ENCODE measurements at regions not wholly inside any gene's neighbourhood (a gene's known extent, or its start where the extent isn't known, plus 50 kb on each side); places are given as distances from the start of the nearest gene placed in this dataset.

DNA sequence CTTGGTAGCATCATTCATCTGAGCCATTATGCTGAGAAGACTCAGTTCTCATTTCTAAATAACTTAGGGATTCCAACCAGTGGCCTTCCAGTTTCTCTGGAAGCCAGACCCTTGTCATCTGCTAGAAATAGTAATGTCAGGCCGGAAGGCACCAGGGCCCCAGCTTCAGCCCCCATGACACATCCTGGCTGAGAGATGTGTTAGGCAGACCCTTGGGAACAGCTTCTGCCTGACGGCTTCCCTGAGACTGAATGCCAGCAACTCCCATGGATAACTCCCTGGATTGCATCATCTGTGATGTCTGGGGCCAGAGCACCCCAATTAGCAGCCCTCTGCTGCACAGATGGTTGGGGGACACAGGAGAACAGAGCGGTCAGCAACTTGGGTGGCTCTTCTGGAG lies 583.5 kb upstream of the TBX3 start:
- Mint-ChIP-seq H3K27ac (ENCODE audit: unreplicated experiment) (no peak overlapping the region), H3K4me1 (ENCODE audit: unreplicated experiment) (no peaks in the 10 kb centered on the region), H3K9me3 (ENCODE audit: unreplicated experiment) (no peaks in the 10 kb centered on the region), H3K27me3 (ENCODE audit: unreplicated experiment) (no peaks in the 10 kb centered on the region), H3K36me3 (ENCODE audit: low read depth, unreplicated experiment) (no peaks in the 10 kb centered on the region), H3K4me3 (ENCODE audit: unreplicated experiment) (no peak overlapping the region)
- no peak for DNase-seq (ENCODE audit: low spot score)
- TF ChIP-seq, protein P1, sequence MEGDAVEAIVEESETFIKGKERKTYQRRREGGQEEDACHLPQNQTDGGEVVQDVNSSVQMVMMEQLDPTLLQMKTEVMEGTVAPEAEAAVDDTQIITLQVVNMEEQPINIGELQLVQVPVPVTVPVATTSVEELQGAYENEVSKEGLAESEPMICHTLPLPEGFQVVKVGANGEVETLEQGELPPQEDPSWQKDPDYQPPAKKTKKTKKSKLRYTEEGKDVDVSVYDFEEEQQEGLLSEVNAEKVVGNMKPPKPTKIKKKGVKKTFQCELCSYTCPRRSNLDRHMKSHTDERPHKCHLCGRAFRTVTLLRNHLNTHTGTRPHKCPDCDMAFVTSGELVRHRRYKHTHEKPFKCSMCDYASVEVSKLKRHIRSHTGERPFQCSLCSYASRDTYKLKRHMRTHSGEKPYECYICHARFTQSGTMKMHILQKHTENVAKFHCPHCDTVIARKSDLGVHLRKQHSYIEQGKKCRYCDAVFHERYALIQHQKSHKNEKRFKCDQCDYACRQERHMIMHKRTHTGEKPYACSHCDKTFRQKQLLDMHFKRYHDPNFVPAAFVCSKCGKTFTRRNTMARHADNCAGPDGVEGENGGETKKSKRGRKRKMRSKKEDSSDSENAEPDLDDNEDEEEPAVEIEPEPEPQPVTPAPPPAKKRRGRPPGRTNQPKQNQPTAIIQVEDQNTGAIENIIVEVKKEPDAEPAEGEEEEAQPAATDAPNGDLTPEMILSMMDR (IDR thresholded peaks at IDR 0.05; ENCODE audit: unreplicated experiment) = no peak

DNA sequence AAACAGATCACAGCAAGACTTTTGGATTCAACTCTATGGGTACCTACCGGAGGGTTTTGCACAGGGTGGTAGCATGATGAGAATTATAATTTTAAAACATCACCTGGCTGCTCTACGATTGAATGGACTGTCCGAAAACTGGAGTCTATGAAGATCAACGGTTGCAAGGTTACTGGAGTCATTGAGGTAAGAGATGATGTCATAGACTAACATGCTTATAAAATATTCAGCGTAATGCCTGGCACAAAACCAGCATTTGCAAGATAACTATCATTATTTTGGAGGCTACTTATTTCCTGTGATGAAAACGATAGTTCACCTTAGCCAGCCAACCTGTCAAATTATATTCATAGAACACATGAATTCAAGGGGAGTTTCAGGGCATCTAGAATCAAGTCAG lies 580.6 kb upstream of the TBX3 start:
- DNase-seq (ENCODE audit: low spot score) = no peak
- no peak overlapping the region for H3K4me3 Mint-ChIP-seq (ENCODE audit: unreplicated experiment)
- no peaks in the 10 kb centered on the region for H3K27me3 Mint-ChIP-seq (ENCODE audit: unreplicated experiment)
- H3K36me3 Mint-ChIP-seq (ENCODE audit: low read depth, unreplicated experiment) = no peaks in the 10 kb centered on the region
- no peaks in the 10 kb centered on the region for H3K9me3 Mint-ChIP-seq (ENCODE audit: unreplicated experiment)
- TF ChIP-seq, protein P1 (IDR thresholded peaks at IDR 0.05; ENCODE audit: unreplicated experiment) = no peak
- H3K4me1 Mint-ChIP-seq (ENCODE audit: unreplicated experiment) = no peaks in the 10 kb centered on the region
- no peak overlapping the region for H3K27ac Mint-ChIP-seq (ENCODE audit: unreplicated experiment)

DNA sequence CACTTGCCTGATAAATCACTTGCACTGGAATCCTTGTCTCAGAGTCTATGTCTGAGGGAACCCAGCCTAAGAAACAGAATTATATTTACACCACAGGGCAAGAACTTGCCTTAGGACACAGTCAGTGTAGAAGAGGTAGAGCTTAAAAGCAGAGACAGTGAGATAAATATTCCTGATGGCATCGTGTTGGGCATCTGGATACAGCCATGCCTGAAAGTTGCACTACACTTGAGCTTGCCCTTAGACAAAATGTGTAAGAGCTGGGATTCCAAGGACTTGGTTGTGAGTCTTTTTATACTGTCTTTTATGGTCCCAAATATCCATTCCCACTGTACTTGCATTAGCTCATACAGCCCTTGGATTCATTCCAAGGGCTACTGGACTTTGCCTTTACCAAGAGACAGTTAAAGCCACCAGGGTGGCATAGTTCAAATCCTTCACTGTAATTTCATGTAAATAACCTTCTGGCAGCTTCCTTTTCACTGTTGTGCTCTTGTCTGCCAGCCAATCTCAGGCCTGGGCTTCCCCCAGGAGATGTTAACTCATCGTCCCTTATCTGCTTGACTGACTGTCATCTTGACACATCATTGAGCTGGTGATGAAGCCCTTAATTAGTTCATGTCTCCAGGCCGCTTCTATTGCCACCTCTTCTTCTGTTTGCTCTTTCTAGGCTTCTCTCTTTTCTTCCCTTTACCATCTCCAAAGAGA lies 577.9 kb upstream of the TBX3 start:
- Mint-ChIP-seq H3K27me3 (ENCODE audit: unreplicated experiment) (no peaks in the 10 kb centered on the region), H3K4me3 (ENCODE audit: unreplicated experiment) (no peak overlapping the region), H3K27ac (ENCODE audit: unreplicated experiment) (no peak overlapping the region), H3K9me3 (ENCODE audit: unreplicated experiment) (no peaks in the 10 kb centered on the region), H3K4me1 (ENCODE audit: unreplicated experiment) (no peaks in the 10 kb centered on the region), H3K36me3 (ENCODE audit: low read depth, unreplicated experiment) (no peaks in the 10 kb centered on the region)
- DNase-seq (ENCODE audit: low spot score) = no peak
- TF ChIP-seq, protein P1 (IDR thresholded peaks at IDR 0.05; ENCODE audit: unreplicated experiment) = no peak

DNA sequence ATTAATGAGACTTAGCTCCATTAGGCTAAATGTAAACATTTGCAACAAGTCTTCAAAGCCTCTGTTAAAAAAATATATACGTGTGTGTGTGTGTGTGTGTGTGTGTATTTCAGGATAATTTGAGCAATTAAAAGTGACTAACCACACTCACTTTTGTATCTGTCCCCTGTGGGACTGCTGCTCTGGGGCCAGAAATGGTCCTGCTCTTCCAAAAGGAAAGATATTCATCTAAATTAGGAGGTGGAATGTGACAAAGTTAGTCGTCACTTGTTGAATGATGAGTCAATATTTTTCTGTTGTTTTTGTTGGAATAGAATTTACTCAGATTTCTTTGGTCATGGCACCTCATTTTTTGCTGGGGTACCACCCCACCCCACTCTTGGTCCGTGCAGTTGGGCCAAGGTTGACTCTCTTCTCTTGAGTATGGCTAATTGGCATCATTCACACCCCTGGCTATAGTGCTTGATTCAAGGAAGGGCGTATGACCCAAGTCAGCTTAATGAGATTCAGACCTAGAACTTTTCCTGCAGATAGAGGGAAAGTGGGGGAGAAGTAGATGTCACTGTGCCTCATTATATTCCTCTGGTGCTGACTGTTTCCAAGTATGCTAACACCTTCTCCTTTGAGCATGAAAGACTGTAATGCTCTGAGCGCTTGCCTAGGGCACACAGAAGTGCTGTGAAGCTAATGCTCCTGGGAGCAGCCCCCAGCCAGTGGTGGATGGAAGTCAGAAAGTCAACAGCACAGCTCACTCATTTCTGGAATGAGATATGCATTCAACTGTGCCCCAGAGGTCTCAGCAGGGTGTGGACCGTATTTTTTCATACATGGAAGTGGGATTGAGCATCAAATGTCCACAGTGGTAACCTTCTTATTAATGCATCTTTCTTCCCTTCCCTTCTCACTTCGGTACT lies 577.0 kb upstream of the TBX3 start:
- H3K4me3 Mint-ChIP-seq (ENCODE audit: unreplicated experiment) = no peak overlapping the region
- no peak for DNase-seq (ENCODE audit: low spot score)
- H3K9me3 Mint-ChIP-seq (ENCODE audit: unreplicated experiment) = no peaks in the 10 kb centered on the region
- H3K36me3 Mint-ChIP-seq (ENCODE audit: low read depth, unreplicated experiment) = no peaks in the 10 kb centered on the region
- H3K27me3 Mint-ChIP-seq (ENCODE audit: unreplicated experiment) = no peaks in the 10 kb centered on the region
- TF ChIP-seq, protein P1 (IDR thresholded peaks at IDR 0.05; ENCODE audit: unreplicated experiment) = no peak
- no peak overlapping the region for H3K27ac Mint-ChIP-seq (ENCODE audit: unreplicated experiment)
- no peaks in the 10 kb centered on the region for H3K4me1 Mint-ChIP-seq (ENCODE audit: unreplicated experiment)
